AML-193 (cell line): ENCODE measurements at regions not wholly inside any gene's neighbourhood (a gene's known extent, or its start where the extent isn't known, plus 50 kb on each side); places are given as distances from the start of the nearest gene placed in this dataset.
"Not testable (repeated sequence)": the region's sequence is repeated elsewhere in the genome, so short reads cannot be mapped to it uniquely, and the experiment has no call there.

ENCODE experiments used
- DNase-seq, 2 experiments: peaks; one replicate each; lab custom pipeline; 2025; lab: John Stamatoyannopoulos, UW

GRCh38 chr6:88499845-88500699, 333.9 kb upstream of the CNR1 start:
- no peak for DNase-seq

- DNase-seq, result no peak
Observed at GRCh38 chr6:88499436-88499835, 333.3 kb upstream of the CNR1 start.

GRCh38 chr6:88497403-88497802, 331.3 kb upstream of the CNR1 start:
- DNase-seq, result not testable (repeated sequence)

GRCh38 chr6:88494401-88495140, 328.4 kb upstream of the CNR1 start:
- no peak for DNase-seq

- DNase-seq, result no peak
Observed at GRCh38 chr6:88493717-88494116, 327.6 kb upstream of the CNR1 start.

- no peak for DNase-seq
Observed at GRCh38 chr6:88492824-88493223, 326.7 kb upstream of the CNR1 start.

- no peak for DNase-seq
Observed at GRCh38 chr6:88492241-88492640, 326.1 kb upstream of the CNR1 start.

GRCh38 chr6:88491266-88491880, 325.2 kb upstream of the CNR1 start:
- no peak for DNase-seq

- DNase-seq, result no peak
Observed at GRCh38 chr6:88490908-88491264, 324.7 kb upstream of the CNR1 start.

- no peak for DNase-seq
Observed at GRCh38 chr6:88490195-88490907, 324.2 kb upstream of the CNR1 start.

- no peak for DNase-seq
Observed at GRCh38 chr6:88483424-88483823, 317.3 kb upstream of the CNR1 start.

GRCh38 chr6:88482465-88482864, 316.3 kb upstream of the CNR1 start:
- no peak for DNase-seq

GRCh38 chr6:88481519-88481918, 315.4 kb upstream of the CNR1 start:
- DNase-seq, result no peak

- DNase-seq, result no peak
Observed at GRCh38 chr6:88480816-88481215, 314.7 kb upstream of the CNR1 start.

- no peak for DNase-seq
Observed at GRCh38 chr6:88477413-88477812, 311.3 kb upstream of the CNR1 start.

- no peak for DNase-seq
Observed at GRCh38 chr6:88476388-88476787, 310.2 kb upstream of the CNR1 start.

- DNase-seq, result no peak
Observed at GRCh38 chr6:88474720-88475119, 308.6 kb upstream of the CNR1 start.

GRCh38 chr6:88473589-88473988, 307.4 kb upstream of the CNR1 start:
- no peak for DNase-seq

GRCh38 chr6:88472851-88473525, 306.8 kb upstream of the CNR1 start:
- DNase-seq, result no peak

GRCh38 chr6:88459643-88460042, 293.5 kb upstream of the CNR1 start:
- no peak for DNase-seq

- DNase-seq, result no peak
Observed at GRCh38 chr6:88459189-88459588, 293.0 kb upstream of the CNR1 start.

- no peak for DNase-seq
Observed at GRCh38 chr6:88458662-88459061, 292.5 kb upstream of the CNR1 start.
